ENCODE measurements at regions not wholly inside any gene's neighbourhood (a gene's known extent, or its start where the extent isn't known, plus 50 kb on each side); places are given as distances from the start of the nearest gene placed in this dataset.

GRCh38 chrX:84909151-84909550, 94.5 kb upstream of the APOOL start:
- TF ChIP-seq CTCF (IDR thresholded peaks at IDR 0.05) (no peak), EZH2 (IDR thresholded peaks at IDR 0.05; ENCODE audit: borderline replicate concordance, insufficient read depth, low read depth, low read length, poor library complexity, severe bottlenecking) (no peak)

Measured in B cell (primary cell).